ENCODE measurements at regions not wholly inside any gene's neighbourhood (a gene's known extent, or its start where the extent isn't known, plus 50 kb on each side); places are given as distances from the start of the nearest gene placed in this dataset.
A peak's percentile ranks its signal among the peaks of the same experiment; 100 is the strongest.
"Not testable (repeated sequence)": the region's sequence is repeated elsewhere in the genome, so short reads cannot be mapped to it uniquely, and the experiment has no call there.

DNA sequence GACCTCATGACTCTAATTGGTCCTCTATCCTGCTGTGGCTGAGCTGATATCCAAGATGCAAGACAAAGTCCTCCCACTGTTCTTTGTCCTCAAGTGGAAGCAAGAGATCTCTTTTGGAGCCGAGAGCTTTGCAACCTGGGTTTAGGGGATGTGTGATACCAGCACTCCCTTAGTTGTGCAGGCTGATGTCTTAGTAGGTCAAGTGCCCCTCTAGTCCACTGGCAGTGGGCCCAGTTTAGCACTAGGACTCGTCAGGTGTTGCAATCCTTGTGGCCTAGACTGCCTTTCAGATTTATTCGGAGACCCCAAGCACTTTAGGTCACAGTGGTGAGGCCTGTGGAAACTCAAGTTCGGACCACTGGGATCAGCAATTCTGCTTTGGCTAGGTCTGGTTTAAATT lies 64.0 kb downstream of the GPRASP3 start:
- DNase-seq = no peak

GRCh38 chrX:102787283-102787682 lies 66.7 kb downstream of the GPRASP3 start:
- no peak for DNase-seq

GRCh38 chrX:102808336-102808735 lies 87.8 kb downstream of the GPRASP3 start:
- DNase-seq = peak; percentile 69

GRCh38 chrX:102818269-102818668 lies 97.7 kb downstream of the GPRASP3 start:
- DNase-seq = not testable (repeated sequence)

GRCh38 chrX:102832661-102833060 lies 104.4 kb upstream of the RAB40AL start:
- DNase-seq = peak; percentile 22

- DNase-seq = no peak
Observed at GRCh38 chrX:102833136-102833535, 103.9 kb upstream of the RAB40AL start.

DNA sequence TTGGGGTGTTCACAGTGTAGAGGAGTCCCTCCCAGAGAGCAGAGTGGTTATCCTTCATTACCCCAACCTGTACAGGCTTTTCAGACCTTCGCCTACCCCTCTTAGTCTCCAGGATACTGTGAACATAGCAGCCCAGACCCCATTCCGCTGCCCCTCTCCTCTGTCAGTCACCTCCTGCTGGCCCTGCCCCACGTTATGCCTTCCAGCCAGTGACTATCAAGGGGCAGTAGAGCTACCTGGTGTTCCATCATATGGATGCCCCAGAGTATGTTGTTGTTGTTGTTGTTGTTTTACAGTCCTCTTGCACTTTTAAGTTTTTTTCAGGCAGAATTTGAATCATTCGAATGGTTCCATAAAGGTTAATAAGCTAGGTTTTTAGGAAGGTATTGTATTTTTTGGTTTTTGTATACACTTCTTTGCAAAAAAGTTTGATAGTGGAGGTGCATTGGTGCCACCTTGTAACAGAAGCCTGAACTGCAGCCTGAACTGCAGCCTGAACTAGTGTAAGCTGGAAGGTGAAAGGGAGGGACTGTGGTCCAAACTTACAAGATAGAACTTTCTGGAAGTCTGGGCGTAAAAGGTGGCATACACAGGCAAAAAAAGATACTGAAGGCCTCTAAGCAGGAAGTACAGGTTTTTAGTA lies 101.4 kb upstream of the RAB40AL start:
- peak; percentile 28 for DNase-seq

DNA sequence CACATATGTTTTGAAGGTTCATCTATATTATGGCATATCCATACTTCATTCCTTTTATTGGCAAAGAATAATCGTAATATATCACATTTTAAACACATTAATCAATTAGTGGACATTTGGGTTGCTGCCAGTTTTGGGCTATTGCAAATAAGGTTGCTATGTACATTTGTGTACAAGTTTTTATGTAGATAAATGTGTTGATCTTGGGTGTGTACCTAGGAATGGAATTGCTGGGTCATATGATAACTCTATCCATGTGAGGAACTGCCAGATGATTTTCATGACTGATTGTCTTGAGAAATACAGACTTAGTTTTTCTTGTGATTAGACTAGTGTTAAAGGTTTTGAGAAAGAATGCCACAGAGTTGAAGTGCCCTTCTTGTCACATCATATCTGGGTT lies 99.2 kb upstream of the RAB40AL start:
- DNase-seq = no peak

DNA sequence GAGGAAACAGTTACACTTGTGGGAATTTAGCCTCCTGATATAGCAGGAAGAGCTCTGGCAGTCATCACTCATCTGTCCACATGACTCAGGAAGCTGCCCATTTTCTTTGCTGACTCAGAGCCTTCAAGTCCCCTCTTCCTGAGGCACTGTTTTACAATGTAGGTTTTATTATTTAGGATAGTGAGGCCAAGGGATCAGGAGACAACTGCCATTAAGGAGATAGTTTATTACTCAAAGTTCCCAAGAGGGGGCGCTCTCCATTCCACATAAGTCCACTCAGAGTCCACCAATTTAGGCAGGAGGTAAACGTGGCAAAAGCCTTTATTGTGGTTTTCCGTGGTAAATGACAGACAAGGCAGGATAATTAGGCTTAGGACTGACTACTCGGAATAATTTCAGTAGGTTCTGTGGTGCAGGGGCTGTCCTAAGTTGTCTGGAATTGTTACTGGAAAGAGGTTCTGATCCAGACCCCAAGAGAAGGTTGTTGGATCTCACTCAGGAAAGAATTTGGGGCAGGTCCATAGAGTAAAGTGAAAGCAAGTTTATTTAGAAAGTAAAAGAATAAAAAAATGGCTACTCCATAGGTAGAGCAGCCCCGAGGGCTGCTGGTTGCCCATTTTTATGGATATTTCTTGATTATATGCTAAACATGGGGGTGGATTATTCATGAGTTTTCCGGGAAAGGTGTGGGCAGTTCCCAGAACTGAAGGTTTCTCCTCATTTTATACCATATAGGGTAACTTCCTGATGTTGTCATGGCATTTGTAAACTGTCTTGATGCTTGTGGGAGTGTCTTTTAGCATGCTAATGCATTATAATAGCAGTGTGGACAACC lies 96.0 kb upstream of the RAB40AL start:
- DNase-seq = peak; percentile 48

- DNase-seq = no peak
Observed at GRCh38 chrX:102841706-102842003, 95.4 kb upstream of the RAB40AL start.

- DNase-seq = no peak
Observed at GRCh38 chrX:102845020-102845419, 92.1 kb upstream of the RAB40AL start.

DNA sequence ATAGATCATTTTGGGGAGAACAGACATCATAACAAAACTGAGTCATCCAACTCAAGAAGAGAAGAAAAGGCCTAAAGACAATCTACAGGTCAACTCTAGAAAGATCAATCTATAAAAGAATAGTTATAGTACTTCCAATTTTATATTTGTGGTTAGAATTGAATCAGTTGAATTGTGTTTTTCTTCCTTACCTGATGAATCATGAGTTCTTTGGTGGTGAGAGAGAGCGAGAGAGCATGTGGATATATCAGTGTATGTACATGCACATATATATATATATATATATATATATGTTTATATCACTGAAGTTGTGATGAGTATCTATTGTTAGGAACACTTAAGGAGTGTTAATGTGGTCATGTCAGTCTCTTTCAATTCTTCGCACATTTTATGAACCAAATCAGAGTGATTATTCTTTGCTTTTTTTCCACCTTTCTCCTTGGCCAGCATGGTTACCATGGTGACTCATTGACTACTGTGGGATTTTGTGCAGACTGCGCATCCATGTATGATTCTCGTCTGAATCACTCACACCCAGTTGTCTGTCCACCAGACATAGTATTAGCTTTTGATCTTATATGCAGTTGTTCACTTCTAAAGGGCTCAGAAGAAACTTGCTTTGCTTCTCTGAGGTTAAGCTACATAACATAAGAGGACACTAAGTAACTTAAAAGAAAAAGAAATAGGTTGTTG lies 90.4 kb upstream of the RAB40AL start:
- DNase-seq = peak; percentile 70

GRCh38 chrX:102847362-102847761 lies 89.7 kb upstream of the RAB40AL start:
- peak; percentile 15 for DNase-seq

GRCh38 chrX:102849396-102849795 lies 87.7 kb upstream of the RAB40AL start:
- no peak for DNase-seq

DNA sequence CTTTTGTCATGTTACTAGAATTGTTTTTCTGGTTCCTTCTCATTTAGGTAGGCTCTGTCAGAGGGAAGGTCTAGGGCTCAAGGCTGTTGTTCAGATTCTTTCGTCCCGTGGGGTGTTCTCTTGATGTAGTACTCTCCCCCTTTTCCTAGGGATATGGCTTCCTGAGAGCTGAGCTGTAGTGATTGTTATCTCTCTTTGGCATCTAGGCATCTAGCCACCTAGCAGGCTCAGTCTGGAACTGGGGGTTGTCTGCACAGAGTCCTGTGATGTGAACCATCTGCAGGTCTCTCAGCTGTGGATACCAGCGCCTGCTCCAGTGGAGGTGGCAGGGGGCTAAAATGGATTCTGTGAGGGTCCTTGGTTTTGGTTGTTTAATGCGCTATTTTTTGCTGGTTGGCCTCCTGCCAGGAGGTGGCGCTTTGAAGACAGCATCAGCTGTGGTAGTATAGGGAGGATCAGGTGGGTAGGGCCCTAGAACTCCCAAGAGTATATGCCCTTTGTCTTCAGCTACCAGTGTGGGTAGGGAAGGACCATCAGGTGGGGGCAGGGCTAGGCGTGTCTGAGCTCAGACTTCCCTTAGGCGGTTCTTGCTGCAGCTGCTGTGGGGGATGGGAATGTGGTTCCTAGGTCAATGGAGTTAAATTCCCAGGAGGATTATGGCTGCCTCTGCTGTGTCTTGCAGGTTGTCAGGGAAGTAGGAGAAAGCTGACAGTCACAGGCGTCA lies 78.1 kb upstream of the RAB40AL start:
- not testable (repeated sequence) for DNase-seq

- DNase-seq = no peak
Observed at GRCh38 chrX:102859550-102859871, 77.6 kb upstream of the RAB40AL start.

DNA sequence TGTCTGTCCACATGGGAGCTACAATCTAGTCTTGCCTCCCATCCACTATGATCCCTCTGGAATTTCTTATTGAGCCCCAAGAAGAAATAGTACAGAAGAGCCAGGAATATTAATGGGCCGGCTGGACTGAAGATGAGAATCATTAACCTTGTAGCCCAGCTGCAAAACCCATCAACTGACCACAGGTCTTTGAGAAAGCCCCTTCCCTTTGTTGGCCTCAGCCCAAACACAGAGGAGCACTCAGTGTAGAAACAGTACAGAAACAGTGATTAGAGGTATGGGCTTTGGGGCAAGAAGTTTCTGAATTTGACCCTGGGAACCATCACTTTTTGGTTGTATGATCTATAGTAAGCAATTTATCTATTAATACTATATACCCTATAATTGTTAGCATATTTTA lies 76.8 kb upstream of the RAB40AL start:
- DNase-seq = no peak

DNA sequence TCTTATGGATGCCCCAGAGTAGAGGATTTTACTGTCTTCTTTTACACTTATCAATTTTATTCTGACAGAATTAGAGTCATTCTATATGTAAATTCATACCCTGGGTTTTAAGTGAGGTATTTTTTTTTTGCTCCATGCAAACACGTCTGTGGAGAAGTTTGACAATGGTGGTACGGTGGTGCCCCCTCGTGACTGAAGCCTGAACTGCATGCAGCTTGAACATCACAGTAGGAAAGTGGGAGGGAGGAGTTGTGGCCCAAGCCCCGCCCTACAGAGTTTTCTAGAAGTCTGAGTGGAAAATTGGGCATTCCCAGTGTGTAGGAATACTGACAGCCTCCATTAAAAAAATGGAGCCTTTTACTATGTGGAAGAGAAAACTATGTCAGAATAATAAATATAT lies 73.3 kb upstream of the RAB40AL start:
- peak; percentile 39 for DNase-seq

- DNase-seq = no peak
Observed at GRCh38 chrX:102866981-102867656, 70.0 kb upstream of the RAB40AL start.

DNA sequence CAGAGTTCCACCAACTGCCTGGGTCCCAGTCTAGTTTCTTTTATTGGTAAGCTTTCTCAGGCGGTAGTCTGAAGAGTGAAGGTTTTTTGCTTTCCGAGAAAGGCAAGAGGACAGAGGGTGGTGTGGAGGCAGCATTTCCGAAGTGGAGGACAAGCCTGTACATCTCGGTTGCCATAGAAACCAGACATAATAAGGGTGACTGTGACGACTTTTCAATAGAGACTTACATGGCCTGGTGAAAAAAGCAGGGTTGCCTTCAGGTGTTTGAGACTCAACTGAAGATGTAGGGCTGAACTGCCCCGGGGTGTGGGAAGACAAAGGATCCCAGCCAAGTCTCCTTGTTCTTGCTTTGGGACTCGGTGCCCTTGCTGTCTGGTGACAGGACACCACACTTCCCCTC lies 53.6 kb upstream of the RAB40AL start:
- DNase-seq = no peak
